ENCODE measurements at regions not wholly inside any gene's neighbourhood (a gene's known extent, or its start where the extent isn't known, plus 50 kb on each side); places are given as distances from the start of the nearest gene placed in this dataset.
"Not testable (repeated sequence)": the region's sequence is repeated elsewhere in the genome, so short reads cannot be mapped to it uniquely, and the experiment has no call there.

- no peak for DNase-seq
Observed at GRCh38 chr12:127025545-127025944, 1241.4 kb upstream of the TMEM132C start.

GRCh38 chr12:127035011-127035879, 1231.7 kb upstream of the TMEM132C start:
- no peak for DNase-seq

GRCh38 chr12:127038152-127038551, 1228.8 kb upstream of the TMEM132C start:
- no peak for DNase-seq

- DNase-seq = no peak
Observed at GRCh38 chr12:127038761-127039160, 1228.2 kb upstream of the TMEM132C start.

- DNase-seq = no peak
Observed at GRCh38 chr12:127041985-127042625, 1224.9 kb upstream of the TMEM132C start.

- no peak for DNase-seq
Observed at GRCh38 chr12:127043731-127044130, 1223.2 kb upstream of the TMEM132C start.

GRCh38 chr12:127044836-127045235, 1222.1 kb upstream of the TMEM132C start:
- no peak for DNase-seq

- DNase-seq = no peak
Observed at GRCh38 chr12:127046467-127046866, 1220.5 kb upstream of the TMEM132C start.

- DNase-seq = no peak
Observed at GRCh38 chr12:127048057-127048456, 1218.9 kb upstream of the TMEM132C start.

GRCh38 chr12:127048525-127048924, 1218.4 kb upstream of the TMEM132C start:
- DNase-seq = not testable (repeated sequence)

GRCh38 chr12:127051139-127051538, 1215.8 kb upstream of the TMEM132C start:
- DNase-seq = no peak

- no peak for DNase-seq
Observed at GRCh38 chr12:127052511-127053232, 1214.3 kb upstream of the TMEM132C start.

GRCh38 chr12:127054531-127054930, 1212.4 kb upstream of the TMEM132C start:
- no peak for DNase-seq

- no peak for DNase-seq
Observed at GRCh38 chr12:127060310-127060847, 1206.6 kb upstream of the TMEM132C start.

- no peak for DNase-seq
Observed at GRCh38 chr12:127060933-127061332, 1206.0 kb upstream of the TMEM132C start.

GRCh38 chr12:127063339-127064072, 1203.5 kb upstream of the TMEM132C start:
- no peak for DNase-seq

- DNase-seq = no peak
Observed at GRCh38 chr12:127064207-127064606, 1202.8 kb upstream of the TMEM132C start.

- no peak for DNase-seq
Observed at GRCh38 chr12:127065595-127065994, 1201.4 kb upstream of the TMEM132C start.

- no peak for DNase-seq
Observed at GRCh38 chr12:127070515-127071157, 1196.3 kb upstream of the TMEM132C start.

GRCh38 chr12:127074161-127074560, 1192.8 kb upstream of the TMEM132C start:
- DNase-seq = no peak

- DNase-seq = no peak
Observed at GRCh38 chr12:127075981-127076380, 1191.0 kb upstream of the TMEM132C start.
